ENCODE measurements at regions not wholly inside any gene's neighbourhood (a gene's known extent, or its start where the extent isn't known, plus 50 kb on each side); places are given as distances from the start of the nearest gene placed in this dataset.
"Not testable (repeated sequence)": the region's sequence is repeated elsewhere in the genome, so short reads cannot be mapped to it uniquely, and the experiment has no call there.

GRCh38 chr11:44366741-44367140 lies 56.8 kb upstream of the ALX4 start:
- Histone ChIP-seq H3K36me3 (no peaks in the 10 kb centered on the region), H3K4me1 (no peaks in the 10 kb centered on the region), H3K27me3 (no peaks in the 10 kb centered on the region), H3K27ac (no peak overlapping the region), H3K4me3 (no peak overlapping the region), H3K9me3 (no peaks in the 10 kb centered on the region)
- intact Hi-C loops (cut with DNase I): no loop called here
- no peak for TF ChIP-seq POLR2A (IDR thresholded peaks at IDR 0.05)
- TF ChIP-seq, protein P1, sequence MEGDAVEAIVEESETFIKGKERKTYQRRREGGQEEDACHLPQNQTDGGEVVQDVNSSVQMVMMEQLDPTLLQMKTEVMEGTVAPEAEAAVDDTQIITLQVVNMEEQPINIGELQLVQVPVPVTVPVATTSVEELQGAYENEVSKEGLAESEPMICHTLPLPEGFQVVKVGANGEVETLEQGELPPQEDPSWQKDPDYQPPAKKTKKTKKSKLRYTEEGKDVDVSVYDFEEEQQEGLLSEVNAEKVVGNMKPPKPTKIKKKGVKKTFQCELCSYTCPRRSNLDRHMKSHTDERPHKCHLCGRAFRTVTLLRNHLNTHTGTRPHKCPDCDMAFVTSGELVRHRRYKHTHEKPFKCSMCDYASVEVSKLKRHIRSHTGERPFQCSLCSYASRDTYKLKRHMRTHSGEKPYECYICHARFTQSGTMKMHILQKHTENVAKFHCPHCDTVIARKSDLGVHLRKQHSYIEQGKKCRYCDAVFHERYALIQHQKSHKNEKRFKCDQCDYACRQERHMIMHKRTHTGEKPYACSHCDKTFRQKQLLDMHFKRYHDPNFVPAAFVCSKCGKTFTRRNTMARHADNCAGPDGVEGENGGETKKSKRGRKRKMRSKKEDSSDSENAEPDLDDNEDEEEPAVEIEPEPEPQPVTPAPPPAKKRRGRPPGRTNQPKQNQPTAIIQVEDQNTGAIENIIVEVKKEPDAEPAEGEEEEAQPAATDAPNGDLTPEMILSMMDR (IDR thresholded peaks at IDR 0.05): no peak
- no peak for DNase-seq
- ATAC-seq: no peak
- WGBS (ENCODE audit: insufficient coverage, low coverage, low lambda C conversion rate, missing lambda C conversion rate): 72% methylated on average over 7 of the region's 8 CpGs

GRCh38 chr11:44367452-44367851 lies 57.5 kb upstream of the ALX4 start:
- Histone ChIP-seq H3K27me3 (no peaks in the 10 kb centered on the region), H3K36me3 (no peaks in the 10 kb centered on the region), H3K4me3 (no peak overlapping the region), H3K4me1 (no peaks in the 10 kb centered on the region), H3K27ac (no peak overlapping the region), H3K9me3 (no peaks in the 10 kb centered on the region)
- TF ChIP-seq, protein P1 (IDR thresholded peaks at IDR 0.05): no peak
- no peak for TF ChIP-seq POLR2A (IDR thresholded peaks at IDR 0.05)
- no peak for DNase-seq
- intact Hi-C loops (cut with DNase I): no loop called here
- 81% methylated on average over 1 of the region's 1 CpG for WGBS (ENCODE audit: insufficient coverage, low coverage, low lambda C conversion rate, missing lambda C conversion rate)
- ATAC-seq: no peak

- no peak overlapping the region for H3K27ac ChIP-seq
- no CpG with 5 or more reads among the region's 2 CpGs for WGBS (ENCODE audit: insufficient coverage, low coverage, low lambda C conversion rate, missing lambda C conversion rate)
- intact Hi-C loops (cut with DNase I): no loop called here
- DNase-seq (no peak), ATAC-seq (no peak)
- TF ChIP-seq, protein P1 (IDR thresholded peaks at IDR 0.05): no peak
- TF ChIP-seq POLR2A (IDR thresholded peaks at IDR 0.05): no peak
- no peaks in the 10 kb centered on the region for H3K4me1 ChIP-seq
- H3K9me3 ChIP-seq: no peaks in the 10 kb centered on the region
- H3K36me3 ChIP-seq: no peaks in the 10 kb centered on the region
- no peaks in the 10 kb centered on the region for H3K27me3 ChIP-seq
- H3K4me3 ChIP-seq: no peak overlapping the region
These were observed 58.9 kb upstream of the ALX4 start for GRCh38 chr11:44368886-44369285.

- DNase-seq: peak in 1 of 3 donors; percentile 5
- WGBS (ENCODE audit: insufficient coverage, low coverage, low lambda C conversion rate, missing lambda C conversion rate): 100% methylated on average over 1 of the region's 1 CpG
- intact Hi-C loops (cut with DNase I); H3K4me3 ChIP-seq; H3K9me3 ChIP-seq; ATAC-seq; H3K27me3 ChIP-seq; H3K36me3 ChIP-seq; H3K4me1 ChIP-seq; H3K27ac ChIP-seq: not testable (repeated sequence)
These were observed 61.1 kb upstream of the ALX4 start for GRCh38 chr11:44371042-44371441.

DNA sequence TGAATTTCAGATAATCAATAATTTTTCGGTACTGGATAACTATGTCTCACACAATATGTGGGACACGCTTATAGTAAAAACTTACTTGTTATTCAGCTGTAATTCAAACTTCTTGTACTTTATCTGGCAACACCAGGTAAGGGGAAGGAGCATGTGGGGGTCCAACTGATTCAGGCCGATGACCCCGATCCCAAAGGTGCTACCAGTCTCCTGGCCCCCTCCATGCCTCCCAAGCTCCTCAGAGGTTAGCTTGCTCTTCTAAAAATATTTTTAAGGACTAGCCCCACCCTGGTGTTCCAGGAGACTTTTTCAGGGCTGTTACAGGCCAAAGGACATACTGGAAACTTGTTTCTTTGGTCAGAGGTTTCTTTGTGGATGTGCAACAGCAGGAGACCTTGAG lies 61.8 kb upstream of the ALX4 start:
- 75% methylated on average over 2 of the region's 4 CpGs for WGBS (ENCODE audit: insufficient coverage, low coverage, low lambda C conversion rate, missing lambda C conversion rate)
- Histone ChIP-seq H3K27me3 (no peaks in the 10 kb centered on the region), H3K27ac (no peak overlapping the region), H3K9me3 (no peaks in the 10 kb centered on the region), H3K4me3 (no peak overlapping the region), H3K36me3 (no peaks in the 10 kb centered on the region), H3K4me1 (no peaks in the 10 kb centered on the region)
- DNase-seq: peak in 1 of 3 donors; percentile 7
- ATAC-seq: no peak
- TF ChIP-seq, protein P1 (IDR thresholded peaks at IDR 0.05): no peak
- no peak for TF ChIP-seq POLR2A (IDR thresholded peaks at IDR 0.05)
- intact Hi-C loops (cut with DNase I): no loop called here

Measured in right lobe of liver (tissue), 6 donors.